B cell (primary cell): ENCODE measurements at regions not wholly inside any gene's neighbourhood (a gene's known extent, or its start where the extent isn't known, plus 50 kb on each side); places are given as distances from the start of the nearest gene placed in this dataset.

Experiments used
- CTCF ChIP-seq: fragments of 200-600 bp; IDR thresholded peaks from one replicate; pipeline ENCODE4 v1.8.0; 2022; ENCODE audit warnings: antibody characterized with exemption, mild to moderate bottlenecking
- EZH2 ChIP-seq: IDR thresholded peaks from 2 replicates; pipeline ENCODE4 v1.6.1; 2012; ENCODE audit warnings: borderline replicate concordance, low read depth, mild to moderate bottlenecking, moderate library complexity, low read length; ENCODE audit not compliant: insufficient read depth, poor library complexity, severe bottlenecking

DNA sequence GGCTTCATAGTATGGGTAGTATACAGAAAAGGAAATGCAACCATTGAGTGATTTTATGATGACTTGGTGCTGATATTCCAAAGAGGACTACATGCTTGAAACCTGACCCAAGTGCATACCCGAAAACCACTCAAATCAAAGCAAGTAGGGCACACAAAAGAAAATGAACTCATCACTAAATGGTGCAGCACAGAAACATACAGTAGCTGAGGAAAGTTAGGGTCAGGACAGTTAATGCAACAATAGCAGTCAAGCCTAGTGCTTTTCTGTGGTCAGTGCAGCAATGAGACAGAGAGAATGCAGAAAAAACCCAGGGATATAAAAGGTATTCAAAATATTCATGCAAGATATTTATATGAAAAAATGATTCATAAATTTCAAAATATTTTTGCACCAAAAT lies 711.1 kb downstream of the EPHA7 start:
- TF ChIP-seq CTCF: no peak
- TF ChIP-seq EZH2: no peak
